SHP77 treated with DMSO at 0.1 percent for 48 hours (cell line): ENCODE measurements at regions not wholly inside any gene's neighbourhood (a gene's known extent, or its start where the extent isn't known, plus 50 kb on each side); places are given as distances from the start of the nearest gene placed in this dataset.
"Not testable (repeated sequence)": the region's sequence is repeated elsewhere in the genome, so short reads cannot be mapped to it uniquely, and the experiment has no call there.

Experiments
- DNase-seq: peaks from one replicate; lab custom pipeline; 2025; lab: John Stamatoyannopoulos, UW

GRCh38 chr12:105534068-105534467, 203.6 kb downstream of the C12orf75 start:
- no peak for DNase-seq

GRCh38 chr12:105535033-105535432, 204.5 kb downstream of the C12orf75 start:
- DNase-seq: not testable (repeated sequence)

- DNase-seq: no peak
These were observed 208.4 kb downstream of the C12orf75 start for GRCh38 chr12:105538880-105539279.

- DNase-seq: no peak
These were observed 209.2 kb downstream of the C12orf75 start for GRCh38 chr12:105539735-105540134.

- no peak for DNase-seq
These were observed 217.3 kb downstream of the C12orf75 start for GRCh38 chr12:105547786-105548185.

- DNase-seq: no peak
These were observed 218.1 kb downstream of the C12orf75 start for GRCh38 chr12:105548626-105549025.

GRCh38 chr12:105552056-105552455, 221.6 kb downstream of the C12orf75 start:
- DNase-seq: no peak

GRCh38 chr12:105554223-105554678, 223.8 kb downstream of the C12orf75 start:
- no peak for DNase-seq

GRCh38 chr12:105554856-105555255, 224.4 kb downstream of the C12orf75 start:
- no peak for DNase-seq

GRCh38 chr12:105555556-105556295, 225.2 kb downstream of the C12orf75 start:
- DNase-seq: peak; percentile 65

GRCh38 chr12:105559310-105559709, 228.8 kb downstream of the C12orf75 start:
- no peak for DNase-seq

GRCh38 chr12:105561546-105562198, 231.2 kb downstream of the C12orf75 start:
- no peak for DNase-seq

- peak; percentile 82 for DNase-seq
These were observed 231.9 kb downstream of the C12orf75 start for GRCh38 chr12:105562199-105562971.

GRCh38 chr12:105567061-105567460, 236.6 kb downstream of the C12orf75 start:
- DNase-seq: no peak

GRCh38 chr12:105569886-105570285, 239.4 kb downstream of the C12orf75 start:
- no peak for DNase-seq

GRCh38 chr12:105570944-105571343, 240.5 kb downstream of the C12orf75 start:
- DNase-seq: no peak

GRCh38 chr12:105573574-105573973, 243.1 kb downstream of the C12orf75 start:
- no peak for DNase-seq

GRCh38 chr12:105574056-105574715, 243.7 kb downstream of the C12orf75 start:
- DNase-seq: no peak

- DNase-seq: no peak
These were observed 244.7 kb downstream of the C12orf75 start for GRCh38 chr12:105575235-105575634.

- DNase-seq: no peak
These were observed 245.8 kb downstream of the C12orf75 start for GRCh38 chr12:105576261-105576660.

- DNase-seq: no peak
These were observed 250.4 kb downstream of the C12orf75 start for GRCh38 chr12:105580821-105581352.

GRCh38 chr12:105581420-105581819, 250.9 kb downstream of the C12orf75 start:
- no peak for DNase-seq
